ENCODE measurements at regions not wholly inside any gene's neighbourhood (a gene's known extent, or its start where the extent isn't known, plus 50 kb on each side); places are given as distances from the start of the nearest gene placed in this dataset.

DNA sequence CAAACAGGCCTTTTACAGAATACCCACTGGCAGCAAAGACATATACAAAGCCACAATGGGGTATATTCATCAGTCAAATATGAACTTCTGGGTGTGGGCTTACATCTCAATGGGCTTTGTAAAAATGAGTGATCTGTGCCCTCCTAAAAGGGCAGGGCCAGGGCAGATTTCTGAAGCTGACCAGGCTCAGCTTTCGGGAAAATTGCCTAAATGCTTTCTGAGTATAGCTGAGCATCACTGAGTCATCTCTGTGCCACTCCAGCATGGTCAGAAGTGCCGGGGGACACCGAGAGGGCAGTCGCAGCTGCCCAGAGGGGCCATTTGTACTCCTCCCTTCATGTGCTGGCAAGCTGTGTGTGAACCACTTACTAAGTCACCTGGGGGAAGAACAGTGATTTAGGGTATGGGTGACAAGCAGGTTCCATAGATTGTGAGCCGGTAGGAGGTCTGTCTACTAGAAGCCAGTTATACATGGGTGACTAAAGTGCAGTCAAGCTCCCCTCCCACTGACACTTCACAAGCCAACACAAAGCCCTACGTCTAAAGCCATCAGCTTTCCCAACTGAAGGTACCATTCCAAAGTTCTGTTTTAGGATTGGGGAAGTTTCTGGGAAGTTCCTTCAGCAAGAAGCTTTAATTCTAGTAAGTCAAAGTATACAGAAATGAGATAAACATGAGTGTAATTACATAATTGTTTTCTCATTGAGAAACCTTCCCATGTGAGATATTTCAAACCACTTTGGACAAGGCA lies 147.6 kb upstream of the TAB2 start:
- TF ChIP-seq, protein P1, sequence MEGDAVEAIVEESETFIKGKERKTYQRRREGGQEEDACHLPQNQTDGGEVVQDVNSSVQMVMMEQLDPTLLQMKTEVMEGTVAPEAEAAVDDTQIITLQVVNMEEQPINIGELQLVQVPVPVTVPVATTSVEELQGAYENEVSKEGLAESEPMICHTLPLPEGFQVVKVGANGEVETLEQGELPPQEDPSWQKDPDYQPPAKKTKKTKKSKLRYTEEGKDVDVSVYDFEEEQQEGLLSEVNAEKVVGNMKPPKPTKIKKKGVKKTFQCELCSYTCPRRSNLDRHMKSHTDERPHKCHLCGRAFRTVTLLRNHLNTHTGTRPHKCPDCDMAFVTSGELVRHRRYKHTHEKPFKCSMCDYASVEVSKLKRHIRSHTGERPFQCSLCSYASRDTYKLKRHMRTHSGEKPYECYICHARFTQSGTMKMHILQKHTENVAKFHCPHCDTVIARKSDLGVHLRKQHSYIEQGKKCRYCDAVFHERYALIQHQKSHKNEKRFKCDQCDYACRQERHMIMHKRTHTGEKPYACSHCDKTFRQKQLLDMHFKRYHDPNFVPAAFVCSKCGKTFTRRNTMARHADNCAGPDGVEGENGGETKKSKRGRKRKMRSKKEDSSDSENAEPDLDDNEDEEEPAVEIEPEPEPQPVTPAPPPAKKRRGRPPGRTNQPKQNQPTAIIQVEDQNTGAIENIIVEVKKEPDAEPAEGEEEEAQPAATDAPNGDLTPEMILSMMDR (IDR thresholded peaks at IDR 0.05) = no peak
- TF ChIP-seq ZFX (IDR thresholded peaks at IDR 0.05; ENCODE audit: borderline replicate concordance) = no peak
